ENCODE measurements at regions not wholly inside any gene's neighbourhood (a gene's known extent, or its start where the extent isn't known, plus 50 kb on each side); places are given as distances from the start of the nearest gene placed in this dataset.

GRCh38 chr3:43810797-43811196 lies 120.1 kb downstream of the ABHD5 start:
- TF ChIP-seq POLR2A (IDR thresholded peaks at IDR 0.05) (no peak), POLR2AphosphoS5 (IDR thresholded peaks at IDR 0.05) (no peak), CTCF (IDR thresholded peaks at IDR 0.05) (no peak)

Data from gastroesophageal sphincter (tissue), 3 donors.